Keratinocyte (primary cell): ENCODE measurements at regions not wholly inside any gene's neighbourhood (a gene's known extent, or its start where the extent isn't known, plus 50 kb on each side); places are given as distances from the start of the nearest gene placed in this dataset.

Experiments
- CTCF ChIP-seq, 3 experiments: IDR thresholded peaks in 1 of 3; conservative IDR thresholded peaks in 1 of 3; optimal IDR thresholded peaks in 1 of 3; 2 replicates in 2 of 3; 3 replicates in 1 of 3; pipeline versions ENCODE3 to v1.5.1; 2011; ENCODE audit warnings: low read length in 3 of 3, mild to moderate bottlenecking in 3 of 3, moderate library complexity in 2 of 3, control low read depth in 1 of 3, inconsistent platforms in 1 of 3; ENCODE audit not compliant: insufficient read depth in 2 of 3; ENCODE audit errors: extremely low read depth in 1 of 3
- EZH2 ChIP-seq: IDR thresholded peaks from one replicate; pipeline ENCODE4 v1.6.1; 2012; ENCODE audit warnings: inconsistent platforms, mild to moderate bottlenecking, low read length, moderate library complexity

- TF ChIP-seq CTCF (optimal IDR thresholded peaks at IDR 0.05 in 1 of 3, IDR thresholded peaks at IDR 0.05 in 1 of 3, conservative IDR thresholded peaks at IDR 0.05 in 1 of 3; ENCODE audit: extremely low read depth in 1 of 3, insufficient read depth in 2 of 3, low read length in 3 of 3): no peak
- no peak for TF ChIP-seq EZH2
Observed at GRCh38 chr3:72247645-72248388, 462.9 kb upstream of the PROK2 start.
